Limb (tissue), 2 donors: ENCODE measurements at regions not wholly inside any gene's neighbourhood (a gene's known extent, or its start where the extent isn't known, plus 50 kb on each side); places are given as distances from the start of the nearest gene placed in this dataset.
A peak's percentile ranks its signal among the peaks of the same experiment; 100 is the strongest.

Source experiments
- DNase-seq, 2 donors: peaks; one replicate each; pipeline ENCODE4 v3.0.0-alpha.2; 2016; ENCODE audit errors: extremely low spot score in 2 of 2

GRCh38 chr13:59527500-59527899 is 636.2 kb downstream of the DIAPH3 start:
- DNase-seq: no peak

GRCh38 chr13:59531571-59532091 is 632.1 kb downstream of the DIAPH3 start:
- DNase-seq: peak; percentile 62 to 74

DNA sequence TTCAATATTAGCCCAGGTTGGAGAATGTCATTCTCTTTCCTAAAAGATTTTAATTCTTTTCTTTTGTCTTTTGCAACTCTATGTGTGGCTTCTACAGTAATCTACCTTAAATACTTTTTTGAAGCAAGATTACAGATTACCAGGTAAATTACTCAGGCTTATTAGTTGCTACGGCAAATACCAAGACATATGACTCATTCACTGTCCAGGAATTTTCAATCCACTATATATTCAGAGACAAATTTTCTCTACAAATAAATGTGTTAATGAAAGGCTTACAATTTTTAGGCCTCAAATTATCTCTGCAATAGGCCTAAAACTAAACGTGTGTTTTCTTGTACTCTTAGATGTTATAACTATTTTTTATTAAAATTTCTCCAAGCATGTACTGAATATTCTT is 631.3 kb downstream of the DIAPH3 start:
- DNase-seq: no peak

DNA sequence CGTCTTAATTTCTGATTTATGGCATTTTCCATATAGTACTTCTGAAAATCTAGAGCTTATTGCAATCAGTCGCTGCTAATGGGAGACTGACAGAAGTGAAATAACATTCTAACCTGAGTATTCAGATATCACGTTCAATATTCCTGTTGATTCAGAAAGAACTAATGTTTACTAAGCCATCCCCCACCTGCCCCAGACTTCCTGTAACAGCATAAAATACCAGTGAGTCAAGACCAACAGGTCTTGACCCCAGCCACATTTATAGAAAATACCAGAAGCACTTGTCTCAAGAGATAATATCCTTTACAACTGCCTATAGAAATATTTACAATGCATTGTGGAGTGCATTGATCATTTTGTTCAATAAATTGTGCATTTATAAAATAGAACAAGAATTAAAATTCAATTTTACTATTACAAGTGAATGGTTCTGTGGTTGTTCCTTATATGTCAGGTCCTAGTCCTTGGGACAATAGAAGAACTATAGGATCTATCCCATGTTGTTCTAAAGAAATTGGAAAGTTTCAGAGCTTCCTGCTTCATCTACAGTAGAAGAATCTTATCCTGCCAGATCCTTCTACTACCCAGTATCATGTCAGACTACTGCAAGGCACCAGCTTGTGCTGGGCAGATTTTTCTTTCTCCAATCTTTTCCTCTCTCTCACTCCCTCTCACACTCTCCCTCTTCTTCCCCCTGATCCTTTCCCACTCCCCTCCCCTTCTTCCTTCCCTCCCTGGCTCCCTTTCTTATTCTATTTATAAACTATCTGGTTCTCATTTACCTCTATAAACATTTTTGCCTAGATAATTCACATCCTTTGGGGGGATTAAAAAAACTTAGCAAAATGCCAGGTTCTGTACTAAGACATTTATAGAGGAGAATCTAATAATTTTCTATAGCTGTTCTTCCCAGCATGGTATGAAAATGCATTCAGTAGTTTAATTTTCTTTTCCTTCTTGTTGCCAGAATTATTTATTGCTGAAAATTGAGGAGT is 629.9 kb downstream of the DIAPH3 start:
- peak in 1 of 2 donors; percentile 35 for DNase-seq

DNA sequence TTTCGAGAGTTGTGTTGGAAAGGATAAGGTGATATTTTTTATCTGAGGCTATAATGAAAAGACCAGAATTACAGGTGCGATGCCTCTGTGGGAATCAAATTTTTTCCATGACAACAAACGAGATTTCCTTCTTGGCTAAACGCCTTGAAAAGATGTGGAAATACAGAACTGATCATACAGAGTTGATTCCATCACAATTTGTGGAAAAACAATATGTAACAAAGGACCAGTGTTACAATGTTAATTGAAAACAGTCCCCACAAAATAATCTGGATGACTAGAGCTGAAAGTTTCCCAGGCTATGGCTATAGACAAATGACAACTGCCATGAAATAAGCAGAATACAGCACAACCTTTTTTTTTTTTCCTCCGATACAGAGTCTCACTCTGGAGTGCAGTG is 628.9 kb downstream of the DIAPH3 start:
- no peak for DNase-seq

GRCh38 chr13:59537500-59537899 is 626.2 kb downstream of the DIAPH3 start:
- DNase-seq: no peak

DNA sequence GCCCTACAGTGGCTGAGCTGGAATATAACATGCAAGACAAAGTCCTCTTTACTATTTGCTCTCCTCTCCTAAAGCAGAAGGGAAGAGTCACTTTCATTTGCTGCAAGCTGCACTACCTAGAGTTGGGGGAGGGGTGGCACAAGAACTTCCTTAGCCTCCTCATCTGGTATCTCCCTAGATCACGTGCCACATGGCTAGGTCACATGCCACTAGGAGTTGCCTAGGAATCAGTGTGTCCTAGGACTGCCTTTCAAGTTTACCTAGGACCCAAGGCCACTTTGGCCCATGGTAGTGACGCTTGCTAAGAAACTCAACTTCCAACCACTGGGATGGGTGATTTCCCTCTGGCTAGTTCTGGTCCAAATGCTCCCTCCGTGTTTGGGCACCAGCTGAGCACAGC is 625.2 kb downstream of the DIAPH3 start:
- DNase-seq: no peak

DNA sequence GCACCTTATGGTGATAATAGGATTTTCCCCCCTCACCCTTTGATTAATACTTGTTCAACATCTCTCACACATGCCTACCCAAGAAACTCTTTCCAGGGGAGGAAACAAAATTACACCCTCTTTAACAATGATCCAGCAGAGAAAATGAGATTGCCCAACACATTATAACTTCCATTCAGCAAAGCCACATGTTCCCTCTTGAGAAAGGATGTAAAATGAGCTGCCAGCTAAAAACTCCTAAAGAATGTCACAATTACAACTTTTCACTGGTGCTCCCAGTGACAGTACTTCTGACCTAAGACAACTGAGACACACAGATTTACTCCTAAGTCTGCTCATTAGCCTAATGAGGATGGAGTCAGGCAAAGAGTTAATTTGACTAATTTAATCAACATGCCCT is 621.4 kb downstream of the DIAPH3 start:
- DNase-seq: no peak

DNA sequence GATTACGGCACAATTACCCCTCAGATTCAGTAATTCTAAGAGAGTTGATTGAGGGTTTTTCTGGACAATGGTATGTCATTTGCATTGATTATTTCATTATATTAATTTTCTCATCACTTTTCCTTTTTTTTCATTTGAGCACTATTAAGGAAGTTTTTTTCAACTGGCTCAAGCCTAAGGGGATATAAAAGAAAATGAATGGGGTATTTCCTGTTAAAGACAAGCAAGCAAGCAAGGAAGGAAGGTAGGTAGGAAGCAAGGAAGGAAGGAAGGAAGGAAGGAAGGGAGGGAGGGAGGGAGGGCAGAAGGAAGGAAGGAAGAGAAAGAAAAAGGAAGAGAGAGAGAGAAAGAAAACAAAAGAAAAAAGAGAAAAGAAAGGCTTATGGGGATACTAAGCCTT is 620.3 kb downstream of the DIAPH3 start:
- no peak for DNase-seq

DNA sequence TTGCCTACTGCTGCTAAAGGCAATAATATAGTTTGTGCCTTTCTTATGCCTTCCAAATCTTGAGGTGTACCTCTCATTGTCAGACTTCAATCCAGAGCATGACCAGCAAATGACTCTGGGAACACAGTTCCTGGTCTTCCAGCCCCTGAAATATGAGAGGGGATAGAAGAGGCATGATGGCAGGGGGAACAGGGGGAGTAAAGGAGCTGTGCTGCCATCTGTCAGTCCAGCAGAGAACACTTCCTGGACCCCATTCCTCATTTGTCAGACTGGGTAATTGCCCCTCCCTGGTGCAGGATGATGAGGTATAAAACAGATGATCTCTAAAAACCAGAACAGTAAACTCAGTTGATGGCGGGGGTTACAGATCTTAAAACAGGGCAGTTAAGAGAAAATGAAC is 618.7 kb downstream of the DIAPH3 start:
- DNase-seq: no peak

GRCh38 chr13:59546178-59546577 is 617.5 kb downstream of the DIAPH3 start:
- no peak for DNase-seq

DNA sequence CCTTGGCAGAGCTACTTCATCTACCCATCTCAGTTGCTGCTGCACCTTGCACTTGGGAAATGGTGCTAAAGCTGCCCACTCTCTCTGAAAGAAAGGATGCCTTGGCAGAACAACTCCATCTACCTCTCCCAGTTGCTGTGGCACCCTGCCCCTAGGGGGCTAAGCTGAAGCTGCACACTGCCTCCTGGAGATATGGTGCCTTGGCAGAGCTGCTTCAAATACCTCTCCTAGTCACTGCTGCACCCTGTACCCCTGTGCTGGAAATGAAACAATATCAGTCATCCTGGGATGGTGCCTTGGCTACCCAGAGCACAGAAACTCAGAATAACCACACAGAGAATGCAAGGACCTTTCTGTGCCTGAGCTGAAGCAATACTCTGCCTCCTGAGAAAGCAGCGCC is 615.8 kb downstream of the DIAPH3 start:
- no peak for DNase-seq

- DNase-seq: no peak
Measured at GRCh38 chr13:59562924-59563323, 600.8 kb downstream of the DIAPH3 start.

GRCh38 chr13:59566561-59566960 is 597.2 kb downstream of the DIAPH3 start:
- no peak for DNase-seq

GRCh38 chr13:59568306-59568705 is 595.4 kb downstream of the DIAPH3 start:
- no peak for DNase-seq

DNA sequence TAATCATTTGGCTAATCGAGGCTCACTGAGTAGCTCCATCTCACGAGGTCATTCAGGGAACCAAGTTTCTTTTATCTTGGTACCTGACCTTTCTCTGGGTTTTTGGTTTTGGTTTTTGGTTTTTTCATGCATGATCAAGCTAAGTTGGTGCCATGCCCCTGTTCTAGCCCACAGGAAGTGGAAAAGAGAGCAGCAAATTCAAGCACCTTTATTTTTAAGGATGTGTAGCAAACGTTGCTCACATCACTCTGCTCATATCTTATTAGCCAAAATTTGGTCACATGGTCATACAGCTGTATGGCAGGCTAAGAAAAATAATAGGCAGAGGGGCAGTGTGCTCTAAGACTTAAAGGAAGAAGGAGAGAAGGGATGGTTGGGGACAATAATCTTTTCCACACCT is 593.5 kb downstream of the DIAPH3 start:
- no peak for DNase-seq

GRCh38 chr13:59584101-59584500 is 579.6 kb downstream of the DIAPH3 start:
- no peak for DNase-seq

- DNase-seq: no peak
Measured at GRCh38 chr13:59584761-59585670, 578.7 kb downstream of the DIAPH3 start.

DNA sequence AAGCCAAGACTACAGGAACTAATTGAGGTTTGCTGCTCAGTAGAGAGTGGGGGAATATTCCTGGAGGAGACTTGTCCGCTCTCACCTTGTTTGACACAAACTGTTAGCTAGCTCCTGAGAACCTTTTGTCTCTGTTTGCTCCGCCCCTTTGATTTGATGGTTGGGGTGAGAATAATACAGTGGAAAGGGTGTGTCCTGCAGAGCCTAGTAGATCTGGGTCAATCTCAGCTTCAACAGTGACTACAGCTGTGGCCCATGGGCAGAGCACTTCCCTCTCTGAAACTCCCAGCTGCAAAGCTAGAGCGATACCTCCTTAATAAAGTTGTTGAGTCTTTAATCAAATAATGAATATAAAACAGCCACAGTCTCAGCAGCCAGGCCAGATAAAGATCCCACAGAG is 576.7 kb downstream of the DIAPH3 start:
- DNase-seq: no peak

DNA sequence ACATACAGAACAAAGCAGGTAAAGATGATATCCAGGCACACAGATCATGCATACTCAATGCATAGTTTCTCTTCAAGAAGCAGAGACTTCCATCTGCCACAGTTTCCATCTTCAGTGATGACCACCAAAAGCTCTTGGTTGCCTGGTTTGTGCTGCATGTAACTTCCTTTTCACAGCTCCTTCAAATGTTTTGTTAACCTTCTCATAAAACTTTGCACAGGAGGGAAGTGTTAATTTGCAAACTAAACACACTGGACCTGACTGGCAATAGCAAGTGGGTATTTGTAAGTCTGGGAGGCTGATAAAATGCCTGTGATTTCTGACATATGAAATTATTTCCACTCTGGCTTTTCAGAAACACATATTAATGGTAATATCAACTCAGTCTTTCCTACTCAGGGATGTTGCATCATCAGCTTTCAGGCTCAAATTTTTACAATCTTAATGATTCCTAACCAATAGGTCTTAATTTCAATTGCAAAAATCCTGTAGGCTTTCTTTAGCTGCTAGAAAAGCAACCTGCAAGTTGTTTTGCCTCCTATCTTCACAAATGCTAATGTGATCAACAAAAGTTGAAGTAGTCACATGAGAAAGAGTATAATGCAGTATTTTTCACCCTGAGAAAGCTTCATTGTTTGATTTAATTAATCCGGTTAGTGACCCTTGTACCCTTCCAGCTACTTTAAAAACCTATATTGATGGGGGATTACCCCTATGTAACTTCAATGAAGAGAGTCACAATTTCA is 575.6 kb downstream of the DIAPH3 start:
- no peak for DNase-seq

- no peak for DNase-seq
Measured at GRCh38 chr13:59588717-59589067, 575.0 kb downstream of the DIAPH3 start.
